ENCODE measurements at regions not wholly inside any gene's neighbourhood (a gene's known extent, or its start where the extent isn't known, plus 50 kb on each side); places are given as distances from the start of the nearest gene placed in this dataset.

GRCh38 chr3:145244327-145244726 is 916.7 kb downstream of the PLOD2 start:
- H3K4me3 Mint-ChIP-seq, result no peak overlapping the region
- no peak for TF ChIP-seq JUNB (IDR thresholded peaks at IDR 0.05; ENCODE audit: unreplicated experiment)
- no peak for TF ChIP-seq ZNF462 (CRISPR knock-in tag; IDR thresholded peaks at IDR 0.05)
- no peak for TF ChIP-seq ZNF114 (CRISPR knock-in tag; IDR thresholded peaks at IDR 0.05)
- TF ChIP-seq REST (IDR thresholded peaks at IDR 0.05; ENCODE audit: unreplicated experiment), result no peak
- TF ChIP-seq EZH2phosphoT487 (IDR thresholded peaks at IDR 0.05; ENCODE audit: unreplicated experiment), result no peak
- TF ChIP-seq ETS1 (IDR thresholded peaks at IDR 0.05), result no peak
- TF ChIP-seq NANOG (IDR thresholded peaks at IDR 0.05; ENCODE audit: borderline replicate concordance), result no peak
- no peak for TF ChIP-seq STAT1 (IDR thresholded peaks at IDR 0.05; ENCODE audit: unreplicated experiment)
- TF ChIP-seq ZNF331 (CRISPR knock-in tag; IDR thresholded peaks at IDR 0.05; ENCODE audit: low read depth), result no peak

More at GRCh38 chr3:145244327-145244726, 916.7 kb downstream of the PLOD2 start:
- Histone ChIP-seq H3K4me3 (no peak overlapping the region), H3K79me2 (replicated peaks; ENCODE audit: insufficient read depth) (no peaks in the 10 kb centered on the region), H3K27ac (ENCODE audit: low read depth) (no peak overlapping the region), H2AFZ (peak overlapping the region; percentile 47; the same call in 1 of the 2 replicates), H3K9me2 (ENCODE audit: insufficient read depth) (peaks cover 16% of the 10 kb centered on the region), H3K4me1 (ENCODE audit: insufficient read depth) (no peaks in the 10 kb centered on the region), H3F3A (replicated peaks; ENCODE audit: low read depth) (no peaks in the 10 kb centered on the region), H4K20me1 (replicated peaks; ENCODE audit: insufficient read depth) (no peaks in the 10 kb centered on the region), H3K36me3 (ENCODE audit: insufficient read depth) (no peaks in the 10 kb centered on the region), H3K4me2 (no peak overlapping the region), H3K27me3 (ENCODE audit: insufficient read depth) (no peaks in the 10 kb centered on the region)
- H3K36me3 Mint-ChIP-seq (ENCODE audit: low read depth), result peaks cover 54% of the 10 kb centered on the region
- DNase-seq (ENCODE audit: low spot score) (no peak), ATAC-seq (no peak)
- no peak overlapping the region for H3K27ac Mint-ChIP-seq
- peaks cover 52% of the 10 kb centered on the region for H3K9me3 Mint-ChIP-seq
- peaks cover 2% of the 10 kb centered on the region for H3K27me3 Mint-ChIP-seq (ENCODE audit: insufficient read depth, low read depth, poor library complexity)
- H3K4me1 Mint-ChIP-seq, result no peaks in the 10 kb centered on the region
